GM23248 (cell line): ENCODE measurements at regions not wholly inside any gene's neighbourhood (a gene's known extent, or its start where the extent isn't known, plus 50 kb on each side); places are given as distances from the start of the nearest gene placed in this dataset.

Experiments used
- DNase-seq: peaks from one replicate; pipeline ENCODE4 v3.0.0-alpha.2; 2015
- H2AFZ ChIP-seq: fragments of 200-600 bp; sonication (generic); 2 replicates; pipeline ENCODE4 v1.6.1; 2016; ENCODE audit warnings: antibody characterized with exemption
- H3F3A ChIP-seq: fragments of 200-600 bp; sonication (generic); 2 replicates; pipeline ENCODE4 v1.6.1; 2016; ENCODE audit warnings: mild to moderate bottlenecking, antibody characterized with exemption, mixed run types; ENCODE audit not compliant: insufficient read depth
- H3K27ac ChIP-seq: fragments of 200-600 bp; sonication (generic); 2 replicates; pipeline ENCODE4 v1.5.1; 2016; ENCODE audit warnings: mild to moderate bottlenecking
- H3K27me3 ChIP-seq: fragments of 200-600 bp; sonication (generic); replicated peaks from 2 replicates; pipeline ENCODE4 v1.6.1; 2016; ENCODE audit warnings: mild to moderate bottlenecking; ENCODE audit not compliant: insufficient read depth
- H3K36me3 ChIP-seq: fragments of 200-600 bp; sonication (generic); 2 replicates; pipeline ENCODE4 v1.6.1; 2016; ENCODE audit warnings: low read depth, mild to moderate bottlenecking
- H3K4me1 ChIP-seq: fragments of 200-600 bp; sonication (generic); 2 replicates; pipeline ENCODE4 v1.6.1; 2016; ENCODE audit warnings: mild to moderate bottlenecking; ENCODE audit not compliant: insufficient read depth
- H3K4me2 ChIP-seq: fragments of 200-600 bp; sonication (generic); one replicate; pipeline ENCODE4 v1.6.1; 2016; ENCODE audit warnings: mild to moderate bottlenecking; ENCODE audit not compliant: unreplicated experiment
- H3K4me3 ChIP-seq: fragments of 200-600 bp; sonication (generic); 2 replicates; pipeline ENCODE4 v1.5.1; 2016; ENCODE audit warnings: mild to moderate bottlenecking
- H3K79me2 ChIP-seq: fragments of 200-600 bp; sonication (generic); 2 replicates; pipeline ENCODE4 v1.6.1; 2016; ENCODE audit warnings: mild to moderate bottlenecking; ENCODE audit not compliant: insufficient read depth
- H3K9ac ChIP-seq: fragments of 200-600 bp; sonication (generic); 2 replicates; pipeline ENCODE4 v1.6.1; 2016; ENCODE audit warnings: mild to moderate bottlenecking
- H3K9me2 ChIP-seq: fragments of 200-600 bp; sonication (generic); 2 replicates; pipeline ENCODE4 v1.6.1; 2016; ENCODE audit warnings: mixed run types, mild to moderate bottlenecking, moderate library complexity; ENCODE audit not compliant: insufficient read depth
- H3K9me3 ChIP-seq: fragments of 200-600 bp; sonication (generic); one replicate; pipeline ENCODE4 v1.6.1; 2017; ENCODE audit warnings: low read depth
- H4K20me1 ChIP-seq: fragments of 200-600 bp; sonication (generic); 2 replicates; pipeline ENCODE4 v1.6.0; 2016; ENCODE audit not compliant: insufficient read depth
- EZH2 ChIP-seq: fragments of 200-600 bp; sonication (generic); IDR thresholded peaks from 2 replicates; pipeline ENCODE4 v1.6.1; 2018; ENCODE audit warnings: antibody characterized with exemption, mild to moderate bottlenecking; ENCODE audit not compliant: insufficient read depth, poor library complexity, severe bottlenecking
- EZH2phosphoT487 ChIP-seq: fragments of 200-600 bp; sonication (generic); IDR thresholded peaks from 2 replicates; pipeline ENCODE4 v1.6.1; 2018; ENCODE audit warnings: antibody characterized with exemption, moderate library complexity, mild to moderate bottlenecking, low read depth; ENCODE audit not compliant: insufficient read depth
- WGBS, 2 experiments: methylation state at CpG; one replicate each; pipeline ENCODE4 v1.1.6; 2015 to 2017; ENCODE audit warnings: low lambda C conversion rate in 2 of 2, low coverage in 1 of 2; ENCODE audit errors: missing lambda C conversion rate in 2 of 2; 5-methylcytosine and 5-hydroxymethylcytosine counted together
- in situ Hi-C: fragments of 300-500 bp; cut with MboI; formaldehyde crosslinking; loops from 2 replicates; pipeline ENCODE4 v1.15.0; 2020

DNA sequence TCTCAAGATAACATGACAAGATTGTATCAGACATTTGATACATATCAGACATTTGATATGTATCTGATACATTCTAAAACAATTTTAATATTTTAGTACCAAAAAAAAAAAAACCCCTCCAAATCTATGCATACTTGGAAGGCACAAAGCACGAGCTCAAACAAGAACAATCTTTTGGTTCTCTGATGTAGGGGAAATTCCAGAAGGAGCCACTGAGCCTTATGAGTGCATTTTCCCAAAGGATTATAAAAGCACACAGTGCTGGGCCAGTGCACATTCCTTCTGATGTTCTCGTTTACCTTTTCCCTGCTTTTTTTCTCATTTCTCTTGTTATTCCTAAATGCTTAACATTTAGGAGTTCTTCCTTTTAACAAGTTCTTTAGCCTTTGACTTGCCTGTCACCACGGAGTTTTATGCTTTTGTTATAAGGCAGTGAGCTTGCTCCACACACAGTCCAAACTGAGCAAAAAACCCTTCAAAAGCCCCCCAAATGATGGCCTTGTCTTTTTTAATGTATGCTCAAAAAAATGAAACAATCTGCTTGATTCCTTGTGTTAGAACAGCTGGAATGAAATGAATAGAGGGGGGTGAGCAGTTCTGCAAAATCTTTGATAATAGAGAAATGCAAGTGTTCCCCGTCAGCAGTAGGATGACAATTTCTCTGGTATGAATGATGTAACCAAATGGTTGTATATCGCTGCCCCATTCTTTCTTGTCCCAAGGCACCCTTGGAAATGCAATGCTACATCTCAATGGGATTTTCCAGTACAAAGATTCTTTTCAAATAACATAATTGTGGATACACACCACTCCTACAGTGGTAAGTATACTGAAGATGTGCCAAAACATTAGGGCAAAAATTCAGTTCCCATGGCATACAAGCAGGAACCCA, 597.2 kb upstream of the ZEB2 start:
- Histone ChIP-seq H2AFZ (no peak overlapping the region), H3K79me2 (no peaks in the 10 kb centered on the region), H3K9me3 (no peaks in the 10 kb centered on the region), H3K9ac (no peak overlapping the region), H3K4me1 (peaks cover 5% of the 10 kb centered on the region; the same call in 1 of the 2 replicates), H3K4me3 (no peak overlapping the region), H3K9me2 (no peaks in the 10 kb centered on the region), H4K20me1 (no peaks in the 10 kb centered on the region), H3K27me3 (no peaks in the 10 kb centered on the region), H3K4me2 (no peak overlapping the region), H3K27ac (no peak overlapping the region), H3K36me3 (no peaks in the 10 kb centered on the region), H3F3A (no peaks in the 10 kb centered on the region)
- 81 to 84% methylated on average over 5 of the region's 5 CpGs for WGBS, 2 experiments
- in situ Hi-C loops: no loop called here
- TF ChIP-seq EZH2phosphoT487 (no peak), EZH2 (no peak)
- no peak for DNase-seq

DNA sequence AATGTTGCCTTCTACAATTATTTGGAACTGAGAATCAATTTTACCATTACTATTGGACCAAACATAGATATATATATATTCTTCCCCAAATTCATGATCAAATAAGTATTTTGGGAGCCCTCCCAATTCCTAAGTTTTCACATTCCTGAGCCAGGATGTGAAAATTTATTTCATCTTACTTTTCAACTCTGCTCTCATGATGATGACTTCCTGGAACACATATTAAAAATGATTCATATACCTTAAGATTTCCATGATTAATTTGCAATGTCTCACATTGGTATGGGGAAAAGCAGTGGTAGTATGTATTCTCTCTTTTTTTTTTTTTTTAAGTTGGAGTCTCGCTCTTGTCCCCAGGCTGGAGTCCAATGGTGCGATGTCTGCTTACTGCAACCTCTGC, 596.1 kb upstream of the ZEB2 start:
- Histone ChIP-seq H4K20me1 (no peaks in the 10 kb centered on the region), H3K9ac (no peak overlapping the region), H3K27me3 (no peaks in the 10 kb centered on the region), H3F3A (no peaks in the 10 kb centered on the region), H2AFZ (no peak overlapping the region), H3K4me3 (no peak overlapping the region), H3K9me3 (no peaks in the 10 kb centered on the region), H3K9me2 (no peaks in the 10 kb centered on the region), H3K36me3 (no peaks in the 10 kb centered on the region), H3K4me2 (no peak overlapping the region), H3K79me2 (no peaks in the 10 kb centered on the region), H3K27ac (no peak overlapping the region), H3K4me1 (peaks cover 7% of the 10 kb centered on the region)
- in situ Hi-C loops: no loop called here
- WGBS, 2 experiments: 98 to 100% methylated on average over 2 of the region's 2 CpGs
- no peak for DNase-seq
- TF ChIP-seq EZH2 (no peak), EZH2phosphoT487 (no peak)

DNA sequence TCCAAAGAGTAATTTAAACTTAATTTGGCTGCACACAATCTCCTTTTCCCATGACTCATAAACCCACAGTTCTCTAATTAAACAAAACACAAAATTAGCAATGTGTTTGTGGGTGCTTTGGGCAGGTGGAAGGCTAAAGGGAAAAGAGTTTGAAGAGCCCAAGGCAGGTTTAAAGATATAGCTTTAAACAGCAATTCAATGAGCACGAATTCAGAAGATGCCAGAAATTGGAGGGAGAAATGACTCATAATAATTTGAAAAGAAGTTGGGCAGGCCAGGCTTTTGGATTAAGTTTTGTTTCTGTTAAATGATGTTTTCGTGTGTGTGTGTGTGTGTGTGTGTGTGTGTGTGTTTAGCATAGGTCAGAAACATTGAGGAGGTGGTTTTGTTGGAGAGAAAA, 594.8 kb upstream of the ZEB2 start:
- in situ Hi-C loops: no loop called here
- WGBS, 2 experiments: 23 to 25% methylated on average over 2 of the region's 2 CpGs
- Histone ChIP-seq H3K9me3 (no peaks in the 10 kb centered on the region), H3K36me3 (no peaks in the 10 kb centered on the region), H2AFZ (no peak overlapping the region), H4K20me1 (no peaks in the 10 kb centered on the region), H3K4me1 (peaks cover 17% of the 10 kb centered on the region), H3K4me2 (no peak overlapping the region), H3K27me3 (no peaks in the 10 kb centered on the region), H3K4me3 (no peak overlapping the region), H3K27ac (no peak overlapping the region), H3K79me2 (no peaks in the 10 kb centered on the region), H3K9ac (no peak overlapping the region), H3K9me2 (no peaks in the 10 kb centered on the region), H3F3A (no peaks in the 10 kb centered on the region)
- DNase-seq: peak; percentile 32
- TF ChIP-seq EZH2phosphoT487: no peak
- no peak for TF ChIP-seq EZH2

DNA sequence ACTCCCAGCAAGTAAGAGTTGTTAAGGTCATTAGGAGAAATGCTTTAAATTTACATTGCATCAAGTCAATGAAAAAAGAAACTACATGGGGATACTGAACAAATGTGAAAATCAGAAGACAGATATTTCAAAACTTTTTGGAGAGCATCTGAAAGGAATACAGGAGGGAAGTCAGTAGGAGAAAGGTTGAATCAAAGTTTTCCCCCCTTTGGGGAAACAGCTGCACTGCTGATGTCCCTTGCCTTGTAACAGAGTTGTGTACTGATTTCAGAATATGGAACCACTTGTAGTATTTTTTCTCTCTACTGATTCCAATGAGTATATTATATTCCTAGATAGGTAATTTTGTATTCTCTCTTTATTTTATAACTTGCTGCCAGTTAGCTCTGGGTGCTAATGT, 592.5 kb upstream of the ZEB2 start:
- Histone ChIP-seq H3K27ac (no peak overlapping the region), H3K4me2 (no peak overlapping the region)
- TF ChIP-seq EZH2phosphoT487 (no peak), EZH2 (no peak)

More for the DNA sequence above, 592.5 kb upstream of the ZEB2 start:
- in situ Hi-C loops: no loop called here
- no peaks in the 10 kb centered on the region for H4K20me1 ChIP-seq
- no peak overlapping the region for H3K4me3 ChIP-seq
- H3K9me2 ChIP-seq: no peaks in the 10 kb centered on the region
- no peaks in the 10 kb centered on the region for H3K36me3 ChIP-seq
- H3K79me2 ChIP-seq: no peaks in the 10 kb centered on the region
- no peak overlapping the region for H3K9ac ChIP-seq
- no peak for DNase-seq
- H3K27me3 ChIP-seq: no peaks in the 10 kb centered on the region
- H3K4me1 ChIP-seq: peaks cover 17% of the 10 kb centered on the region
- H3F3A ChIP-seq: no peaks in the 10 kb centered on the region
- H2AFZ ChIP-seq: no peak overlapping the region
- no peaks in the 10 kb centered on the region for H3K9me3 ChIP-seq
